Transverse colon (tissue), 4 donors: ENCODE measurements at regions not wholly inside any gene's neighbourhood (a gene's known extent, or its start where the extent isn't known, plus 50 kb on each side); places are given as distances from the start of the nearest gene placed in this dataset.

Source experiments
- DNase-seq: peaks from one replicate; pipeline ENCODE4 v3.0.0-alpha.2; 2019
- H3K27ac ChIP-seq, 4 donors: fragments of 200-600 bp; sonication (generic); 2 replicates each; pipeline ENCODE4 v1.5.1; 2016 to 2018; ENCODE audit warnings: inconsistent platforms in 4 of 4
- H3K27me3 ChIP-seq: fragments of 200-600 bp; sonication (generic); 2 replicates; pipeline ENCODE4 v1.5.1; 2017; ENCODE audit warnings: inconsistent platforms
- H3K36me3 ChIP-seq, 4 donors: fragments of 200-600 bp; sonication (generic); 2 replicates each; pipeline ENCODE4 v1.5.1; 2017 to 2019; ENCODE audit warnings: inconsistent platforms in 4 of 4
- H3K4me1 ChIP-seq, 4 donors: fragments of 200-600 bp; sonication (generic); 2 replicates each; pipeline ENCODE4 v1.5.1; 2017 to 2020; ENCODE audit warnings: inconsistent platforms in 4 of 4
- H3K4me3 ChIP-seq, 4 donors: fragments of 200-600 bp; sonication (generic); 1 replicate in 1 of 4; 2 replicates in 3 of 4; pipeline versions ENCODE4 v1.5.1 to v1.6.1; 2017 to 2019; ENCODE audit warnings: inconsistent platforms in 4 of 4
- H3K9me3 ChIP-seq, 2 donors: fragments of 200-600 bp; sonication (generic); 2 replicates each; pipeline ENCODE4 v1.5.1; 2017 to 2019; ENCODE audit warnings: inconsistent platforms in 2 of 2
- CTCF ChIP-seq, 5 experiments: fragments of 200-600 bp in 3 of 5; fragments of 450-650 bp in 2 of 5; sonication (generic) in 3 of 5; IDR thresholded peaks; 1 replicate in 2 of 5; 2 replicates in 3 of 5; pipeline ENCODE4 v1.5.1; 2016 to 2017; ENCODE audit warnings: antibody characterized with exemption in 5 of 5, inconsistent platforms in 3 of 5, mild to moderate bottlenecking in 2 of 5, moderate library complexity in 1 of 5
- EP300 ChIP-seq: sonication (generic); formaldehyde crosslinking; IDR thresholded peaks from one replicate; pipeline ENCODE4 v1.6.1; 2017; ENCODE audit warnings: antibody characterized with exemption, low read depth
- POLR2A ChIP-seq: fragments of 450-650 bp; IDR thresholded peaks from one replicate; pipeline ENCODE4 v1.6.1; 2016; ENCODE audit warnings: antibody characterized with exemption, mild to moderate bottlenecking, moderate library complexity
- POLR2AphosphoS5 ChIP-seq, 3 donors: sonication (generic); formaldehyde crosslinking; IDR thresholded peaks; one replicate each; pipeline ENCODE4 v1.6.1; 2016; ENCODE audit warnings: antibody characterized with exemption in 3 of 3
- WGBS, 2 donors: methylation state at CpG; one replicate each; pipeline ENCODE4 v1.1.5; 2018; ENCODE audit warnings: low coverage in 1 of 2; 5-methylcytosine and 5-hydroxymethylcytosine counted together
- in situ Hi-C, 4 donors: fragments of 200-750 bp; cut with MboI; loops; one replicate each; pipeline versions ENCODE4 v1.15.0 to v1.15.1; 2017; ENCODE audit warnings: low sequenced_read_pairs in 3 of 4, low pct_ligation_motif_present in 1 of 4, low pct_unique_long_range_greater_than_20kb in 1 of 4
- intact Hi-C: fragments of 100-400 bp; cut with DNase I; formaldehyde crosslinking; loops from one replicate; pipeline ENCODE4 v1.15.1; 2023; ENCODE audit warnings: low total_unique reads

- Histone ChIP-seq H3K9me3 (no peaks in the 10 kb centered on the region), H3K4me1 (no peaks in the 10 kb centered on the region), H3K36me3 (no peaks in the 10 kb centered on the region), H3K4me3 (no peak overlapping the region), H3K27ac (no peak overlapping the region), H3K27me3 (no peaks in the 10 kb centered on the region)
- in situ Hi-C loops (loop anchor here in 1 of 4 donors (25.0 kb wide), 1 partner anchor 220 kb away; no protein-coding TSS in a partner anchor), intact Hi-C loops (no loop called here)
- WGBS, 2 donors = 57 to 79% methylated on average over 1 to 9 of the region's 9 CpGs
- TF ChIP-seq POLR2AphosphoS5 (IDR thresholded peaks at IDR 0.05) (no peak), EP300 (no peak), POLR2A (no peak), CTCF (IDR thresholded peaks at IDR 0.05) (no peak)
- no peak for DNase-seq
Measured at GRCh38 chr10:62617652-62618051, 186.9 kb upstream of the ADO start.

DNA sequence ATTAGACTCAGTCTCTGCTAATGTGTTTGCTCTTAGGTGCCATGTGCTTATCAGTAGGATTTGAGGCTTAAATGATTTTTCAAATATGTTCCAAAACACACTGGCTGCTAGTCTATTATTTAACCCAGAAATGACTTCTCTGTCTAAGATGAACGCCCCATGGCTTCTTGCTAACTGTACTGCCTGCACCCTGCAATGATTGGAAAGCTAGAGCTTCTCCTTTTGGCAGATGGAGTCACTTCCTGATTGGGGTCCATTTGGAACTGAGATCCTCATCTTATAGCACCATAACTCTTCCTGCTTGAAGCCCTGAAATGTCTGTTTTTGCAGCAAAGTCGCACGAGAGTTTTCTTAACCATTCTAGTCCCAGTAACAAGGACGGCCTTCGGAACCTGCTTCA, 186.5 kb upstream of the ADO start:
- intact Hi-C loops (no loop called here), in situ Hi-C loops (loop anchor here in 1 of 4 donors (25.0 kb wide), 1 partner anchor 219 kb away; no protein-coding TSS in a partner anchor)
- WGBS, 2 donors = 90% methylated on average over 5 of the region's 5 CpGs; no CpG with 5 or more reads in 1 of the 2 donors
- no peaks in the 10 kb centered on the region for H3K4me1 ChIP-seq
- H3K4me3 ChIP-seq = no peak overlapping the region
- no peaks in the 10 kb centered on the region for H3K9me3 ChIP-seq
- DNase-seq = no peak
- H3K27me3 ChIP-seq = no peaks in the 10 kb centered on the region
- H3K36me3 ChIP-seq = no peaks in the 10 kb centered on the region
- TF ChIP-seq EP300 = no peak
- TF ChIP-seq POLR2A = no peak
- TF ChIP-seq POLR2AphosphoS5 (IDR thresholded peaks at IDR 0.05) = no peak
- no peak for TF ChIP-seq CTCF (IDR thresholded peaks at IDR 0.05)
- H3K27ac ChIP-seq = no peak overlapping the region

DNA sequence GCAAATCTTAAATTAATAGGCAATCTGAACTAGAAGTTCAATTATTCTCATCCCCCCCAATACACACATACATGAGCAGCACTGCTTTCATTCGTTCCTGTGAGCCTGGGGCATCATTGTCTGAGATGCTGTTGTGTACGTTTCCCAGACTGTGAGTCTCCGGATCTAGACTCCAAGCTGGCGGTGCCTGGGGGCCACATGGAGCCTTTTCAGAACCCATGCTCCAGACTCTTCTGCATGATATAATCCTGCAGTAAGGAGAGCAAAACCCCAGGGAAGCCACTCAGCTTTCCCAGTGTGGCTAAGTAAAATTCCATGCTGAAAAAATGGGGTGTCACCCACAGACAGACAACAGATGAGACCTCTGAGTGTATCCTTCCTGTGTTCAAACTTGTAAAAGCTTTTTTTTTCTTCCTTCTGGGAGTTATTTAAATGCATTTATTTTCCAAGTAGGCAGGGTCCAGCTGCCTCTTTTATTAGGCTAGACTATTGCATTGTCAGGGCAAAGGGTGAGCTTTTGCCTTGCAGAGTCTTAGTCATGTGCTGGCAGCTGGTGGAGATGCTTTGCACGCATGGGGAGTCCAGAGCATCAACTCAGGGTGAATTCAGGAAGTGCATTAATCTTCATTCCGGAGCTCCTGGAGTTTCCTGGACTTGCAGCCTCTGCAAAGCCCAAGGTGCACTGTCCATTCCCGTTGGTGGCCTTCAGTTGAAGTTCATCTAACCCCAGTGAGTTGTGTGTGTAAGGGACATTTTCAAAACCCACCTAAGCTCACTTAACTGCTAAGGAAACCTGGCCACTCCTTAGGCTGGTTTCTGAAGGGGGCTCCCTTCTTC, 185.7 kb upstream of the ADO start:
- peak overlapping the region in 2 of 4 donors; percentile 25 for H3K27ac ChIP-seq
- DNase-seq = peak; percentile 33
- no peaks in the 10 kb centered on the region for H3K27me3 ChIP-seq
- no peaks in the 10 kb centered on the region for H3K4me1 ChIP-seq
- TF ChIP-seq CTCF (IDR thresholded peaks at IDR 0.05) = no peak
- TF ChIP-seq POLR2AphosphoS5 (IDR thresholded peaks at IDR 0.05) = no peak
- no peak for TF ChIP-seq POLR2A
- TF ChIP-seq EP300 = no peak
- intact Hi-C loops = no loop called here
- no peak overlapping the region for H3K4me3 ChIP-seq
- WGBS, 2 donors = 50% methylated on average over 7 of the region's 7 CpGs; no CpG with 5 or more reads in 1 of the 2 donors
- in situ Hi-C loops = loop anchor here in 1 of 4 donors (25.0 kb wide), 1 partner anchor 219 kb away; no protein-coding TSS in a partner anchor
- no peaks in the 10 kb centered on the region for H3K36me3 ChIP-seq
- H3K9me3 ChIP-seq = no peaks in the 10 kb centered on the region

DNA sequence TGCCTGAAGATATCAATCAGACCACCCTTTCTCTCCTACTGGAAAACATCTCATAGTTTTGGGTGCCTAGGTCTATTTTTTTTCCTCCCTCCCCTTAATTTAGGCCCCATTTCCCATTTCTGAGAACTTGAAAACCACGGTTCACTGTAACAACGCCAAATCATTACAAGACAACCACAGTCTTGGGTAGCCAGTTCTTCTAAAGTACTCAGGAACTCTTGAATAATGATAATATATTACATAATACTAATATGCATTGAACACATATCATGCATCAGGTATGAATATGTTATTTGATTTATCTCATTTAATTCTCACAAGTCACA, 185.1 kb upstream of the ADO start:
- no peak overlapping the region for H3K4me3 ChIP-seq
- TF ChIP-seq EP300 (no peak), POLR2AphosphoS5 (IDR thresholded peaks at IDR 0.05) (no peak), CTCF (IDR thresholded peaks at IDR 0.05) (no peak), POLR2A (no peak)
- no peaks in the 10 kb centered on the region for H3K4me1 ChIP-seq
- in situ Hi-C loops (loop anchor here in 1 of 4 donors (25.0 kb wide), 1 partner anchor 218 kb away; no protein-coding TSS in a partner anchor), intact Hi-C loops (no loop called here)
- H3K27me3 ChIP-seq = no peaks in the 10 kb centered on the region
- no peaks in the 10 kb centered on the region for H3K36me3 ChIP-seq
- no peaks in the 10 kb centered on the region for H3K9me3 ChIP-seq
- WGBS, 2 donors = 68% methylated on average over 2 of the region's 2 CpGs; no CpG with 5 or more reads in 1 of the 2 donors
- no peak overlapping the region for H3K27ac ChIP-seq
- no peak for DNase-seq
